NT2/D1 (cell line): ENCODE measurements at regions not wholly inside any gene's neighbourhood (a gene's known extent, or its start where the extent isn't known, plus 50 kb on each side); places are given as distances from the start of the nearest gene placed in this dataset.

Source experiments
- DNase-seq: peaks from one replicate; pipeline ENCODE4 v3.0.0-alpha.2; 2011; ENCODE audit warnings: low read depth, low spot score
- H3K27me3 ChIP-seq: 2 replicates; pipeline ENCODE4 v1.6.0; 2011; ENCODE audit warnings: mild to moderate bottlenecking; ENCODE audit not compliant: insufficient read length, insufficient read depth
- H3K36me3 ChIP-seq: 2 replicates; pipeline ENCODE4 v1.6.1; 2011; ENCODE audit warnings: mild to moderate bottlenecking, low read length, mixed read lengths; ENCODE audit not compliant: insufficient read depth, insufficient read length
- H3K4me1 ChIP-seq: 2 replicates; pipeline ENCODE4 v1.5.1; 2011; ENCODE audit not compliant: insufficient read depth, insufficient read length
- H3K4me3 ChIP-seq: 2 replicates; pipeline ENCODE4 v1.5.1; 2011; ENCODE audit warnings: low read depth; ENCODE audit not compliant: insufficient read length
- H3K9ac ChIP-seq: 2 replicates; pipeline ENCODE4 v1.6.0; 2011; ENCODE audit warnings: low read depth; ENCODE audit not compliant: insufficient read length
- H3K9me3 ChIP-seq: 2 replicates; pipeline ENCODE4 v1.5.1; 2011; ENCODE audit warnings: mild to moderate bottlenecking, low read length; ENCODE audit not compliant: insufficient read depth
- SUZ12 ChIP-seq: IDR thresholded peaks from 2 replicates; pipeline ENCODE4 v1.6.1; 2011; ENCODE audit not compliant: insufficient read length, insufficient read depth; ENCODE audit errors: extremely low read depth
- YY1 ChIP-seq: IDR thresholded peaks from 2 replicates; pipeline ENCODE4 v1.6.1; 2011; ENCODE audit not compliant: insufficient read length, insufficient read depth
- ZNF274 ChIP-seq: IDR thresholded peaks from 2 replicates; pipeline ENCODE4 v1.6.1; 2011; ENCODE audit warnings: mild to moderate bottlenecking, low read depth, low read length

GRCh38 chr7:138258197-138258559 lies 181.9 kb downstream of the AKR1D1 start:
- Histone ChIP-seq H3K4me1 (no peaks in the 10 kb centered on the region), H3K4me3 (no peak overlapping the region), H3K9ac (no peak overlapping the region), H3K36me3 (no peaks in the 10 kb centered on the region), H3K9me3 (no peaks in the 10 kb centered on the region; the same call in 1 of the 2 replicates), H3K27me3 (no peaks in the 10 kb centered on the region)
- no peak for DNase-seq
- TF ChIP-seq ZNF274 (no peak), YY1 (no peak), SUZ12 (no peak)

- DNase-seq, result no peak
- Histone ChIP-seq H3K27me3 (no peaks in the 10 kb centered on the region), H3K36me3 (no peaks in the 10 kb centered on the region), H3K4me3 (no peak overlapping the region), H3K9ac (no peak overlapping the region), H3K4me1 (no peaks in the 10 kb centered on the region), H3K9me3 (no peaks in the 10 kb centered on the region; the same call in 1 of the 2 replicates)
- TF ChIP-seq SUZ12, result no peak
- TF ChIP-seq YY1, result no peak
- no peak for TF ChIP-seq ZNF274
These were observed 183.4 kb downstream of the AKR1D1 start for GRCh38 chr7:138259675-138260074.

GRCh38 chr7:138267934-138268333 lies 191.7 kb downstream of the AKR1D1 start:
- DNase-seq, result no peak
- Histone ChIP-seq H3K36me3 (no peaks in the 10 kb centered on the region), H3K9ac (no peak overlapping the region), H3K4me3 (no peak overlapping the region), H3K9me3 (no peaks in the 10 kb centered on the region), H3K27me3 (no peaks in the 10 kb centered on the region), H3K4me1 (no peaks in the 10 kb centered on the region)
- TF ChIP-seq YY1 (no peak), SUZ12 (no peak), ZNF274 (no peak)

GRCh38 chr7:138276891-138277290 lies 183.2 kb upstream of the TRIM24 start:
- Histone ChIP-seq H3K9me3 (no peaks in the 10 kb centered on the region), H3K36me3 (no peaks in the 10 kb centered on the region), H3K4me3 (no peak overlapping the region), H3K4me1 (no peaks in the 10 kb centered on the region), H3K9ac (no peak overlapping the region), H3K27me3 (no peaks in the 10 kb centered on the region)
- TF ChIP-seq ZNF274, result no peak
- no peak for TF ChIP-seq SUZ12
- no peak for DNase-seq

GRCh38 chr7:138278601-138279000 lies 181.5 kb upstream of the TRIM24 start:
- no peaks in the 10 kb centered on the region for H3K27me3 ChIP-seq
- TF ChIP-seq ZNF274 (no peak), SUZ12 (no peak), YY1 (no peak)

GRCh38 chr7:138282997-138283396 lies 177.1 kb upstream of the TRIM24 start:
- Histone ChIP-seq H3K36me3 (no peaks in the 10 kb centered on the region), H3K9ac (no peak overlapping the region), H3K4me3 (no peak overlapping the region), H3K4me1 (no peaks in the 10 kb centered on the region), H3K27me3 (no peaks in the 10 kb centered on the region), H3K9me3 (no peaks in the 10 kb centered on the region)
- TF ChIP-seq ZNF274 (no peak), SUZ12 (no peak), YY1 (no peak)
- no peak for DNase-seq

More at GRCh38 chr7:138278601-138279000, 181.5 kb upstream of the TRIM24 start:
- Histone ChIP-seq H3K9ac (no peak overlapping the region), H3K4me1 (no peaks in the 10 kb centered on the region), H3K4me3 (no peak overlapping the region), H3K9me3 (no peaks in the 10 kb centered on the region), H3K36me3 (no peaks in the 10 kb centered on the region)
- DNase-seq, result no peak

- Histone ChIP-seq H3K9ac (no peak overlapping the region), H3K4me3 (no peak overlapping the region), H3K4me1 (no peaks in the 10 kb centered on the region), H3K36me3 (no peaks in the 10 kb centered on the region), H3K27me3 (no peaks in the 10 kb centered on the region), H3K9me3 (peaks cover 19% of the 10 kb centered on the region; the same call in 1 of the 2 replicates)
- TF ChIP-seq ZNF274, result no peak
- TF ChIP-seq SUZ12, result no peak
- no peak for TF ChIP-seq YY1
- DNase-seq, result no peak
These were observed 174.9 kb upstream of the TRIM24 start for GRCh38 chr7:138285129-138285528.

- Histone ChIP-seq H3K9me3 (peaks cover 30% of the 10 kb centered on the region; the same call in 1 of the 2 replicates), H3K4me1 (no peaks in the 10 kb centered on the region), H3K9ac (no peak overlapping the region), H3K4me3 (no peak overlapping the region), H3K36me3 (no peaks in the 10 kb centered on the region), H3K27me3 (no peaks in the 10 kb centered on the region)
- TF ChIP-seq SUZ12, result no peak
- TF ChIP-seq ZNF274, result no peak
- no peak for TF ChIP-seq YY1
- DNase-seq, result no peak
These were observed 173.2 kb upstream of the TRIM24 start for GRCh38 chr7:138286846-138287245.
